GM12801 (cell line): ENCODE measurements at regions not wholly inside any gene's neighbourhood (a gene's known extent, or its start where the extent isn't known, plus 50 kb on each side); places are given as distances from the start of the nearest gene placed in this dataset.

Source experiments
- CTCF ChIP-seq: IDR thresholded peaks from one replicate; pipeline ENCODE4 v1.5.1; 2011; ENCODE audit warnings: control low read depth; ENCODE audit not compliant: insufficient read length; ENCODE audit errors: extremely low read depth

GRCh38 chr2:36235426-36235825 is 120.2 kb upstream of the CRIM1 start:
- TF ChIP-seq CTCF, result no peak

- no peak for TF ChIP-seq CTCF
Measured at GRCh38 chr2:36223259-36223658, 132.3 kb upstream of the CRIM1 start.

- no peak for TF ChIP-seq CTCF
Measured at GRCh38 chr2:36222485-36222884, 133.1 kb upstream of the CRIM1 start.

- TF ChIP-seq CTCF, result no peak
Measured at GRCh38 chr2:36214691-36215090, 140.9 kb upstream of the CRIM1 start.

GRCh38 chr2:36203366-36203765 is 152.2 kb upstream of the CRIM1 start:
- TF ChIP-seq CTCF, result no peak

- no peak for TF ChIP-seq CTCF
Measured at GRCh38 chr2:36197181-36197971, 158.2 kb upstream of the CRIM1 start.

DNA sequence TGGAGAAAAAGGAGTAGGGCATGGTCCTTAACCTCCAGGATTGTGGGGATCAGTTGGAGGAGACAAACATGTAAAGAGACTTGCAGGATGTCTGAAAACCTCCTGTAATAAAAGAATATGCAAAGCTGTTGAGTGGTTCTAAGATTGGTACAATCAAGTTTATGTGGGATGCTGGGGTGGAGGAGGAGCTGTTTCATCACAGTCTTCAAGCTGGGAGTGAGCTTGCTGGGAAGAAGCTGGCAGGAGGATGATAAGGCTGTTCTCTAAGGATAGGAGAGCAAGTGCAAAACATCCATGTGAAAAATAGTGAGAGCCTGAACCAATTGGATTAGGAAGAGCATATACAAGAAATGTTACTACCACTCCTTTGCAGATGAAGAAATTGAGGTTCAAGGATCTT is 161.9 kb upstream of the CRIM1 start:
- TF ChIP-seq CTCF, result no peak
